ENCODE measurements at regions not wholly inside any gene's neighbourhood (a gene's known extent, or its start where the extent isn't known, plus 50 kb on each side); places are given as distances from the start of the nearest gene placed in this dataset.

DNA sequence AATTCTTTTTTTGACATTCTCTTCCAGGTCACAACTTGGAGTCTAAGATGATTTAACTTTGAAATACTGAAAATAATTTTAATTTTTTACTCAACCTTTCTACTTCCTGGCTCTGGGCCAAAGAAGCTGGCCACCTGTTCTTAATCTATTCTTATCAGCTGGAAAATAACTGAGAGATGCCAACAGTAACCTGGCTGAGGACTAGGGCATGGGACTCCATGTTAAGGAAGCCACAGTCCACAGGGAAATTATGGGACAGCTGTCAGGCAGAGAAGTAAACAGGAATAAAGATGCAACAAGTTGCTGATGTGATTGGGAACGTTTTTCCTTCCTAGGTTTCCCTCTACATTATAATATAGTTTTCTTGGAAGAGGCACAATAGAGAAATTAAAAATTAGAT is 84.7 kb upstream of the CPNE4 start:
- TF ChIP-seq, protein P1, sequence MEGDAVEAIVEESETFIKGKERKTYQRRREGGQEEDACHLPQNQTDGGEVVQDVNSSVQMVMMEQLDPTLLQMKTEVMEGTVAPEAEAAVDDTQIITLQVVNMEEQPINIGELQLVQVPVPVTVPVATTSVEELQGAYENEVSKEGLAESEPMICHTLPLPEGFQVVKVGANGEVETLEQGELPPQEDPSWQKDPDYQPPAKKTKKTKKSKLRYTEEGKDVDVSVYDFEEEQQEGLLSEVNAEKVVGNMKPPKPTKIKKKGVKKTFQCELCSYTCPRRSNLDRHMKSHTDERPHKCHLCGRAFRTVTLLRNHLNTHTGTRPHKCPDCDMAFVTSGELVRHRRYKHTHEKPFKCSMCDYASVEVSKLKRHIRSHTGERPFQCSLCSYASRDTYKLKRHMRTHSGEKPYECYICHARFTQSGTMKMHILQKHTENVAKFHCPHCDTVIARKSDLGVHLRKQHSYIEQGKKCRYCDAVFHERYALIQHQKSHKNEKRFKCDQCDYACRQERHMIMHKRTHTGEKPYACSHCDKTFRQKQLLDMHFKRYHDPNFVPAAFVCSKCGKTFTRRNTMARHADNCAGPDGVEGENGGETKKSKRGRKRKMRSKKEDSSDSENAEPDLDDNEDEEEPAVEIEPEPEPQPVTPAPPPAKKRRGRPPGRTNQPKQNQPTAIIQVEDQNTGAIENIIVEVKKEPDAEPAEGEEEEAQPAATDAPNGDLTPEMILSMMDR (conservative IDR thresholded peaks at IDR 0.05) = no peak
- Mint-ChIP-seq H3K27me3 (ENCODE audit: low read depth) (no peaks in the 10 kb centered on the region), H3K36me3 (ENCODE audit: low read depth) (no peaks in the 10 kb centered on the region), H3K9me3 (peaks cover 6% of the 10 kb centered on the region), H3K4me3 (no peak overlapping the region), H3K27ac (ENCODE audit: unreplicated experiment) (no peak overlapping the region), H3K4me1 (no peaks in the 10 kb centered on the region)
- no peak for DNase-seq (ENCODE audit: low read depth, low spot score)

GRCh38 chr3:132124096-132124495 is 89.3 kb upstream of the CPNE4 start:
- DNase-seq (ENCODE audit: low read depth, low spot score) = no peak
- no peaks in the 10 kb centered on the region for H3K9me3 Mint-ChIP-seq
- TF ChIP-seq, protein P1 (conservative IDR thresholded peaks at IDR 0.05) = no peak
- H3K36me3 Mint-ChIP-seq (ENCODE audit: low read depth) = no peaks in the 10 kb centered on the region
- no peaks in the 10 kb centered on the region for H3K27me3 Mint-ChIP-seq (ENCODE audit: low read depth)
- no peak overlapping the region for H3K27ac Mint-ChIP-seq (ENCODE audit: unreplicated experiment)
- no peaks in the 10 kb centered on the region for H3K4me1 Mint-ChIP-seq
- no peak overlapping the region for H3K4me3 Mint-ChIP-seq

DNA sequence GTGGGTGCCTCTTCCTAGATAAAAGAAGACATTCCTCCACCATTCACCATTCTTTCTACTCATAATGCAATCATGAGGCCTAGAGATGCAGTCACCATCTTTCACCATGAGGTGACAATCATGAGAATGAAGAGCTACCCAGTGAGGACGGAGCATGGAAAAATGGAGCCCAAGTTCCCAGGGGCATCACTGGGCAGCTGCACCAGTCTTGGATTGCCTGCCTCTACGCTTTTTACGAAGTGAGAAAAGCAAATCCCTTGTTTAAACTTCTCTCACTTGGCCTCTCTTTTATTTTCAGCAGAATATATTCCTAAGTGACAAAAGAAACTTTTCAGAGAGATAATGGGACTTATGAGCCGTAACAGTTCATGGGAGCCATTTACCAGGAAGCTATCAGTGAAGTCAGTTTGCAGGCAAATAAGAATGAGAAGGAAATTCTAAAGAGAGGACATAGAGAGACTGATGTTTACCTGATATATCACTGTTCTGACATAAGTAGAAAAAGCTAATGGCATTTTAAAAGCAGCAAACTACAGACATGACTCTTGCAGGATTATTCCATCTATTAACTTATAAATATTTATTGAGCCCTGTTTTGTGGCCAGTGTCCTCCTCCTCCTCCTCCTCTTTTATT is 90.0 kb upstream of the CPNE4 start:
- no peaks in the 10 kb centered on the region for H3K36me3 Mint-ChIP-seq (ENCODE audit: low read depth)
- H3K27me3 Mint-ChIP-seq (ENCODE audit: low read depth) = no peaks in the 10 kb centered on the region
- H3K4me3 Mint-ChIP-seq = no peak overlapping the region
- TF ChIP-seq, protein P1 (conservative IDR thresholded peaks at IDR 0.05) = no peak
- no peaks in the 10 kb centered on the region for H3K9me3 Mint-ChIP-seq
- H3K4me1 Mint-ChIP-seq = no peaks in the 10 kb centered on the region
- DNase-seq (ENCODE audit: low read depth, low spot score) = no peak
- no peak overlapping the region for H3K27ac Mint-ChIP-seq (ENCODE audit: unreplicated experiment)

- Mint-ChIP-seq H3K9me3 (no peaks in the 10 kb centered on the region), H3K27ac (ENCODE audit: unreplicated experiment) (no peak overlapping the region), H3K36me3 (ENCODE audit: low read depth) (no peaks in the 10 kb centered on the region), H3K27me3 (ENCODE audit: low read depth) (peaks cover 21% of the 10 kb centered on the region), H3K4me1 (peaks cover 11% of the 10 kb centered on the region), H3K4me3 (no peak overlapping the region)
- TF ChIP-seq, protein P1 (conservative IDR thresholded peaks at IDR 0.05) = no peak
- no peak for DNase-seq (ENCODE audit: low read depth, low spot score)
Observed at GRCh38 chr3:132134611-132135010, 99.8 kb upstream of the CPNE4 start.

DNA sequence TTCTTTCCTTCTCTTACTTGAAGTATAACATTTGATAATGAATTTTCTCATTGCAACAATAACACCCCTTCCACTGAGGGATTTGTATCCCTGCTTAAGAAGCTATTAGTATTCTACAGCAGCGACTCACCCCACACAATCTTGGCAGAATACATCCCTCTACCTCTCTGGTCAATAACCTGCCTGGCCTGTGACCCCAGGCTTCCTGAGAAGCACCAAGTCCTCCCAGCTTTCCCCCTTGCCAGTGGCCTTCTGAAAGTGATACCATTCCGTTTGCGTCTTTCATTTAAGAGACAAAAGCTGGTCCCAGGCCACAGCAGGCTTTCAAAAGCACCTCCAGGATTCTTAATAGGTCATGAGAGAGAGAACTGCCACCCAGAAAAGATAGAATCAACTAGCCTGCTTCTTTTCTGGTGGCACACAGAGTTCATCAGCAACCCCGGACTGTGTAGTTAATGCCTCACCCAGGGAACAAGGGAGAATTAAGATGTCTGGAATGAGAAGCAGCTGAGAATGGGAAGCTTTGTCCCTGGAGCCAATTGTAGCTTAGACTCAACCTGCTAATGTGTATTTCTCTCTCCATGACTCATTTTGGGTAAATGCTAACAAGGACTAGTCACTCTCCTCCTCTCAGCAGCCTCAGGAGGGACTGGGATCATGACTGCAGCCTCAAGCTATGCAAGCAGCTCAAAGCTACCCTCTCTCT is 101.0 kb upstream of the CPNE4 start:
- no peak for DNase-seq (ENCODE audit: low read depth, low spot score)
- peaks cover 2% of the 10 kb centered on the region for H3K9me3 Mint-ChIP-seq

More for the DNA sequence above, 101.0 kb upstream of the CPNE4 start:
- Mint-ChIP-seq H3K27me3 (ENCODE audit: low read depth) (peaks cover 16% of the 10 kb centered on the region), H3K36me3 (ENCODE audit: low read depth) (no peaks in the 10 kb centered on the region), H3K4me3 (no peak overlapping the region), H3K4me1 (peaks cover 11% of the 10 kb centered on the region), H3K27ac (ENCODE audit: unreplicated experiment) (no peak overlapping the region)
- TF ChIP-seq, protein P1 (conservative IDR thresholded peaks at IDR 0.05) = no peak
